Activated naive CD8-positive, alpha-beta T cell treated with anti-CD3 and anti-CD28 coated beads, Interleukin-2, amount 10 ng/mL, durations not matched to agents 7 days and 5 days (primary cell): ENCODE measurements at regions not wholly inside any gene's neighbourhood (a gene's known extent, or its start where the extent isn't known, plus 50 kb on each side); places are given as distances from the start of the nearest gene placed in this dataset.

Experiments used
- ATAC-seq: fragments of 150-1000 bp; cut with Tn5 transposase; one replicate; pipeline ENCODE4 v1.10.0; 2021; ENCODE audit warnings: low read depth, moderate library complexity
- POLR2A ChIA-PET: fragments of 350-600 bp; sonication (Branson Sonifier 250); formaldehyde crosslinking; loops from one replicate; lab custom pipeline; 2021; ENCODE audit warnings: antibody characterized with exemption; lab: Charles Lee
- DNase-seq: peaks from one replicate; pipeline ENCODE4 v3.0.0; 2021
- H3K27ac Mint-ChIP-seq: one replicate; pipeline ENCODE4 v1.8.0; 2022; ENCODE audit warnings: mild to moderate bottlenecking, mixed read lengths
- H3K27me3 Mint-ChIP-seq: one replicate; pipeline ENCODE4 v1.8.0; 2022; ENCODE audit warnings: mild to moderate bottlenecking, moderate library complexity, mixed read lengths
- H3K36me3 Mint-ChIP-seq: one replicate; pipeline ENCODE4 v1.8.0; 2021; ENCODE audit warnings: mild to moderate bottlenecking, mixed read lengths
- H3K4me1 Mint-ChIP-seq: one replicate; pipeline ENCODE4 v1.8.0; 2021; ENCODE audit warnings: mixed read lengths
- H3K4me3 Mint-ChIP-seq: one replicate; pipeline ENCODE4 v1.8.0; 2022; ENCODE audit warnings: mild to moderate bottlenecking, moderate library complexity, mixed read lengths
- H3K9me3 Mint-ChIP-seq: one replicate; pipeline ENCODE4 v1.8.0; 2021; ENCODE audit warnings: mixed read lengths

DNA sequence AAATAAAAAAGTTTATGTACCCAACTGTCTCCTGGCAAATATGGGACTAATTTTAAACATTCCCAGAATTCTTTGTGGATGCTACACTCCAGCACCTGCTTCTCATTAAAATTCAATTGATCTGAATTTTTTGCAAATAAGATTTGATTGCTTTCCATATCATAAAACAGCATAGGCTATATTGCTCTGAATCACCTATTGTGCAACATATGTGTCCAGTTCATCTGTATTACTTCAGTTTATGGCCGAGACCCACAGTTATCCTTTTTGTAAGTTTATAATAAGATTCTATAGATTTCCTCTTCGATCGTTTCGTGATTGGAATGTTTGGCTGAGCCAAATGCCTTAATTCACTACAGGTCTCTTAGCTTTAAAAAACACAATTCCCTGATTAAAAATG lies 351.1 kb downstream of the TFEC start:
- H3K4me3 Mint-ChIP-seq = no peak overlapping the region
- no peaks in the 10 kb centered on the region for H3K9me3 Mint-ChIP-seq
- H3K4me1 Mint-ChIP-seq = no peaks in the 10 kb centered on the region
- DNase-seq = no peak
- no peak overlapping the region for H3K27ac Mint-ChIP-seq
- no peaks in the 10 kb centered on the region for H3K36me3 Mint-ChIP-seq
- no peak for ATAC-seq
- POLR2A ChIA-PET = no interaction called here
- H3K27me3 Mint-ChIP-seq = no peaks in the 10 kb centered on the region

DNA sequence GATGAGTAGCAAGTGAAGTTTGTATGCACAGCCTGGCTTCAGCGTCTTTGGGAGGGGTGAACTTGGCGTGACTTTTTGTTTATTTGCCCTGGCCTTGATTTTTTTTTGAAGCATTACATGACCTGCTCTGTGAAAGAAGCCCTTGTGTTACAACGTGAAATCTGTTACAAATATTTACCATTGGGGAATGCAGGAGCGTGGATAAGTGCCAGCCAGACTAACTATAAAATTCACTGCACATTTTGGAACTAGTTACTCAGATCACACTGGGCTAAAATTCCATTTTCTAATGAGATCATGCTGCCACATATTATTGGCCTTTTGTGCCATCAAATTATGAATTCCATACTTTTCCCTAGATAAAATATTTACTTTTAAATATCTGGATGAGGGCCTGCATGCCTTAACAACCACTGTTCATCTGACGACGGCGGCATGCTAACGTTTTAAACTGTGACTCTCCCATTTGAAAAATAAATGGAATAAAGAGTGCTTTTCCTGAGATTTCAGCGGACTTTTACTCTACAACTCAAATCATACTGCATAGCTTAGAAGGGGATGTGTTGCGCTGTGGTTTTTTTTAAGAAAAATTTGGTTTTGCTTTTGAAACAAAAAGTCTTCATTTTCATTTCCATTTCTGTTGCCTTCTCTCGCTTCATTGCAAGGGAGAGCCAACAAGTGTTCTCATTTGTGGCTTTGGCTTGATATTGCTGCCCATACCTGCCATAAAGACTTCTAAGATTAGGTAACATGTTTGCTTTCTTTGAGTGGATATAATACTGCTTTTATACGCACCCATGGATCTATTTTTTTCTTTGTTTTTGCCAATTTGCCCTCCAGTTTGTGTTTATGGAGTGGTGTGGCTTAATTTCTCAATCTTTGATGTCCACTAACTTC lies 352.2 kb downstream of the TFEC start:
- H3K27ac Mint-ChIP-seq = no peak overlapping the region
- H3K36me3 Mint-ChIP-seq = no peaks in the 10 kb centered on the region
- POLR2A ChIA-PET = no interaction called here
- H3K4me3 Mint-ChIP-seq = no peak overlapping the region
- DNase-seq (no peak), ATAC-seq (no peak)
- no peaks in the 10 kb centered on the region for H3K27me3 Mint-ChIP-seq
- H3K4me1 Mint-ChIP-seq = no peaks in the 10 kb centered on the region
- no peaks in the 10 kb centered on the region for H3K9me3 Mint-ChIP-seq

DNA sequence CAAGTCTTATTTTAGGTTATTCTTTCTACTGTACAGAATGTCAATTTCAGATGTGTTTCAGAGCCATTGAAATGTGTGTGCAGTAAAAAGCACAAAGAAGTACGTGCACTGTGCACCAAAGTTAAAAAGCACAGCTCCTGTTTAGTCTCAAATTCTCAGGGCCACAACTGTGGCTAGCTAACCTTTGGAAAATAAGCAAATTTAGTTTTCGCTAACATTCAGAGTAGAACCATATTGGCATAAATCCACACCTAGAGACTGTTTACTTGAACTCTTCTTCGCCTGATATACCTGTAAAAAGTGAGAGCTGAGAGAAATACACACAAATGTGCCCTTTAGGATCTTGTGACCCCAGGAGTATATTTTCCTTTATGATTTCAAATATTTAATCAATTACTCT lies 353.9 kb downstream of the TFEC start:
- DNase-seq (no peak), ATAC-seq (no peak)
- POLR2A ChIA-PET = interaction anchor here (0.5 kb wide), 1 partner anchor 38 kb away, joined by 5 read pairs; no protein-coding TSS in a partner anchor
- Mint-ChIP-seq H3K4me1 (no peaks in the 10 kb centered on the region), H3K27ac (no peak overlapping the region), H3K9me3 (no peaks in the 10 kb centered on the region), H3K27me3 (no peaks in the 10 kb centered on the region), H3K36me3 (no peaks in the 10 kb centered on the region), H3K4me3 (no peak overlapping the region)

DNA sequence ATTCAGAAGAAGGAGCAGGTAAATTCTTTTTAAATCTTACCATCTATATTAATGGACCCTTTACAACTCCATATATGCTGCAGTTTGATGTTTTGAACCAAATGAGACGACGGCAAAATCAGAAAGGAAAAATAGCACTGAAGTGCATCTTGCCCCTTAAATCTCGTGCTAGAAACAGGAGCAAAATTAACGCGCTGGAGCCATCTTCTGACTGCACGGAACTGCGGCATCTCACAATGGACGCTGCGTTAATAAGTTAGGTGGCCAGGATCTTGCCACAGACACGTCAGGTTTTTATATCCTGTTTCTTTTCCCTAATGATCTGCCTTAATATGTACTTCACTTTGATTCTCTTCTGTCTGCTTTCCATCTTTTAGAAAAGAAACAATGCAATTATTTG lies 354.5 kb downstream of the TFEC start:
- H3K4me3 Mint-ChIP-seq = no peak overlapping the region
- POLR2A ChIA-PET = interaction anchor here (0.5 kb wide), 1 partner anchor 38 kb away, joined by 5 read pairs; no protein-coding TSS in a partner anchor
- H3K4me1 Mint-ChIP-seq = no peaks in the 10 kb centered on the region
- H3K36me3 Mint-ChIP-seq = no peaks in the 10 kb centered on the region
- no peak for DNase-seq
- no peaks in the 10 kb centered on the region for H3K9me3 Mint-ChIP-seq
- ATAC-seq = no peak
- no peak overlapping the region for H3K27ac Mint-ChIP-seq
- H3K27me3 Mint-ChIP-seq = no peaks in the 10 kb centered on the region

DNA sequence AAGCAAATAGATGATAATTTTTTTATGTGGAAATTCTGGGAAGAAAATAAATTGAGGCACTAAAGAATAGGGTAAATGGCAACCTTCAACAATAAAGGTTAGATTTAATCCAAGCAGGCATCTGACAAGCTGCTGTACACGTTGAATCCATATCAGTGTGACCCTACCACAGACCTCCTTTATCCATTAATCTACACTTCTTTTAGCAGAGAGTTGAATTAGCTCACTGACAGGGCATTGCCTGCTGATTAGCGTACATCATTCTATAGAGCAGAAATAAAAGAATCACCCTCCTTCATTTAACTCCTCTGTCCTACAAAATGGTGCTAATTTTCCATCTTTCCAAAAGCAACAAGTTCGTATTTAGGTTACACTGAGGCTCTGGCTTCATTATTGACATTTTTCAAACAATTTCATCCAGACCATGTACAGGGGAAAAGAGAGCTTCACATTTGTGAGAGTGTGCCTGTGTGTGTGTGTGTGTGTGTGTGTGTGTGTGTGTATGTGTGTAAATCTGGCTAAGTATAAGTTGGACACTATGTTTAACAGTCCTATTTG lies 356.0 kb downstream of the TFEC start:
- no peaks in the 10 kb centered on the region for H3K27me3 Mint-ChIP-seq
- no peaks in the 10 kb centered on the region for H3K36me3 Mint-ChIP-seq
- no peak for DNase-seq
- POLR2A ChIA-PET = no interaction called here
- no peak overlapping the region for H3K27ac Mint-ChIP-seq
- H3K4me1 Mint-ChIP-seq = no peaks in the 10 kb centered on the region
- no peaks in the 10 kb centered on the region for H3K9me3 Mint-ChIP-seq
- ATAC-seq = no peak
- no peak overlapping the region for H3K4me3 Mint-ChIP-seq

DNA sequence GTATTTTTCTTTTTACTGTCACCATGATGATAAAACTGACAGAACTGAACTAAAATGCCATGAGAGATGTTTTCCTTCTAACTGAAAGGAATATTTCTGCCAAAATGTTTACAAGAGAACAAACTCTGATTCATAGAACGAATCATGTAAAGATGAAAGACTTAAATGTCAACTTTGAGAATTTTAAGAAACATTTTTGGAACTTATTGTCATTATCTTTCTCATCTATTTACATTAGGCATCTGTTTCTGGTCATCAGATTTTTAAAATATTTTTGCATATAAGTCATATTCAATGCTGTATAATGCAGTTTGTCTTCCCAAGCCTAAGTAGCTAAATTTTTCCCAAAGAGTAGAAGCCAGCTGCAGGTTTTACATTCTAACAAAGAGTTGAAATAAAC lies 358.5 kb downstream of the TFEC start:
- POLR2A ChIA-PET = no interaction called here
- H3K4me3 Mint-ChIP-seq = no peak overlapping the region
- H3K27ac Mint-ChIP-seq = no peak overlapping the region
- no peaks in the 10 kb centered on the region for H3K9me3 Mint-ChIP-seq
- ATAC-seq (no peak), DNase-seq (no peak)
- no peaks in the 10 kb centered on the region for H3K27me3 Mint-ChIP-seq
- no peaks in the 10 kb centered on the region for H3K4me1 Mint-ChIP-seq
- no peaks in the 10 kb centered on the region for H3K36me3 Mint-ChIP-seq

DNA sequence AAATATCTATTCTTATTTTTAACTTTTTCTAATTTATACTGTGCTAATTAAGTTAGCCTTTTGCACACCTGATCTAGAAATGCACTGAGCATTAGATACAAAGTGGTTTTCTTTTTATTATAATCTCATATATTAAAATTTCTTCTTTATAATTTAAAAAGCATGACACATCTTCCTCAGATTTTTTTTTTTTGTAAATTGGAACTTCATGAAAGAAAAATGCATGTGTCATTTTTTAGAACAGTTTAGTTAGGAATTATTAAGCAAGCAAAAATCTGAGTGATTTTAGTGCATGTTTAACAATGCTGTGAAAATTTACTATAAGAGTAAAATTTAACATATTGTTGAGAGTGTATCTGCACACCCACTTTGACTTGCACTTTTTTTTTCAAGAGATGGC lies 367.9 kb downstream of the TFEC start:
- Mint-ChIP-seq H3K9me3 (no peaks in the 10 kb centered on the region), H3K4me3 (no peak overlapping the region), H3K4me1 (no peaks in the 10 kb centered on the region), H3K27me3 (no peaks in the 10 kb centered on the region), H3K36me3 (no peaks in the 10 kb centered on the region), H3K27ac (no peak overlapping the region)
- ATAC-seq (no peak), DNase-seq (no peak)
- POLR2A ChIA-PET = no interaction called here

DNA sequence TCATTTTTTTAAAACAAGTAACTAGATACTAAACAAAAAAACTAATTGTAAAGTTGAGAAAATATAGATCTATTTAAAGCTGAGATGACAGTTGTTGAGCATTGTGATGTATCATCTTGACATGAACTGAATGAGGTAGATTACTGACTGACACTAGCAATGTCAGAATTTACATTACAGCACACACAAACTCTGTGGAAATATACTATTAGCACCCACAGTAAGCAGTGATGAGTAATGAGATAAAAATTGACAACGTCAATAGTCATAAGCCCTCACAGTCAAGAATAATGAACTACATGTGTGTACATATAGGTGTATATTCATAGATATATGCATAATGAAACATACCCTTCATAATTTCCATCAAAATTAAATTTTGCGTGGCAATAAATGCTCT lies 368.4 kb downstream of the TFEC start:
- Mint-ChIP-seq H3K9me3 (no peaks in the 10 kb centered on the region), H3K27ac (no peak overlapping the region), H3K4me3 (no peak overlapping the region), H3K27me3 (no peaks in the 10 kb centered on the region), H3K4me1 (no peaks in the 10 kb centered on the region), H3K36me3 (no peaks in the 10 kb centered on the region)
- DNase-seq = no peak
- POLR2A ChIA-PET = no interaction called here
- no peak for ATAC-seq

DNA sequence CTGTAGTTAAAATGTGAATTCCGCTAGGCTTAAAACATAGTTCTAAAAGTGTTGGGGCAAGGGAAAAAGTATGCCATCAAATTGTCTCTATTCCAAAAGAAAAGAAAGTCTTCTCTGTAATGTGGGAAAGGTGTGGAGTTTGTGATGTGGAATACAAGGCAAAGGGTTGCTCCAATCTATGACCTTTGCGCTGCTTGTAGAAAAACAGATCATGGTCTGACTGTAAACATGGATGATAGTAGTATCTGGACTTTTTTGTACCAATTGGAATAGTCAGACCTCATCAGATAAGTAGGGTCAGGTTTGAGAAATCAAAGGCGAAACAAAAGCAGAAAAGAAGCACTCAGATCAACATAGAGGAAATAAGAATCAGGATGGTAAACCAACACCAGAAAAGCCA lies 372.3 kb downstream of the TFEC start:
- POLR2A ChIA-PET = no interaction called here
- no peak for ATAC-seq

DNA sequence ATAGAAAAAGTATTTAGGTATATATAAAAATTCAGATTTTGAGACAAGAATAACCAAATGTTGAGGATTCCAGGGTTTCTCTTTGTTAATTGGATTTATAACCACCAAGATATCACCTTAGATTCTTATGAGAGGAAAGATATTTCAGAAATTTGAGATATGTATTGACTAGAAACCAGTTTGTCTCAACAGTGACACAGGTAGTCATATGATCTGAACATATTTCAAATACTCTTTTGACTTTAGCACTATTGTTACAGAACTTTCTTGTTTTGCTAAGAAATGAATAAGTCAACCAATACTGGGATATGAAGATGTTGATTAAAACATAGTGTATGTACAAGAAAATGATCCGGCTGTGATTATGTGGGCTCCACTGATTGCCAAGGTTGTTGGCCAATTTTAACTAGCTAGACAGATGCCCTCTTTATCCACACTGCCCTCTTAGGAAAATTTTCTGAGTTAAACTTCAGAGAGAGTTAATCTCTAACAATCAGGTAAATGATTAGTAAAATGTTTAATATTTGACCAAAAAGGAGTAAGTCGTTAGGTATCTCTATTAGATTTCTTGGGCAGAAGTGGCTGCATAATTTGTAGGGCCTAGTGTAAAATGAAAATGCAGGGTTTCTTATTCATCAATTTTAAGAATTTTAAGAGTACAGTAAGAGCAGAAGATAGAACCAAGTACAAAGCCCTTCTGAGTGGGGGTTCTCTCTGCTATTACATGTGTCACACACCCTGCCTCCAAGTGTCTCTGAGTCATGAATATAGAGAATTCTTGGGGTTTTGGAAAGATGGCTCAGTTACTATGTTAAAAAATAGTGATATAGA lies 376.0 kb downstream of the TFEC start:
- Mint-ChIP-seq H3K27ac (no peak overlapping the region), H3K4me3 (no peak overlapping the region), H3K36me3 (no peaks in the 10 kb centered on the region), H3K27me3 (no peaks in the 10 kb centered on the region), H3K9me3 (peaks cover 2% of the 10 kb centered on the region), H3K4me1 (no peaks in the 10 kb centered on the region)
- no peak for DNase-seq
- POLR2A ChIA-PET = no interaction called here
- ATAC-seq = no peak

More for the DNA sequence above, 372.3 kb downstream of the TFEC start:
- Mint-ChIP-seq H3K4me3 (no peak overlapping the region), H3K27me3 (no peaks in the 10 kb centered on the region), H3K27ac (no peak overlapping the region), H3K4me1 (no peaks in the 10 kb centered on the region), H3K36me3 (no peaks in the 10 kb centered on the region), H3K9me3 (no peaks in the 10 kb centered on the region)
- DNase-seq = no peak

DNA sequence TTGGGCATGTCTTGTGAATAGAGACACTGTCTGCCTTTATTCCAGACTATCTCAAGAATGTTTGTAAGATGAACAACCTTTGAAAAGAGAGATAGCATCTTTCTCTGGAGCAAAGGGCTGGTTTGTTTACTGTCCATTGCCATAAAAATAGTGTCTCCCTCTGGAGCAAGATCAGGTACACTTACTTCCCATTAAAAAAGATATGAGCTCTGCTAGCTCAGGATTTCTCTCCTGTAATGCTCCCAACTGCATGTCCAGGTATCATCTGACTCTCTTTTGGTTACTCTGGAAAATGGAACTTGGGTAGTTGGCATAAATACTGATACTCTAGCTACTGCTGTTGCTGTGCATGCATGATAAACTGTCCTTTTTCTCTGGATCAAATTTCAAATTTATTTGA lies 381.1 kb downstream of the TFEC start:
- Mint-ChIP-seq H3K9me3 (peaks cover 4% of the 10 kb centered on the region), H3K4me3 (no peak overlapping the region), H3K27me3 (no peaks in the 10 kb centered on the region), H3K27ac (no peak overlapping the region), H3K4me1 (no peaks in the 10 kb centered on the region), H3K36me3 (no peaks in the 10 kb centered on the region)
- POLR2A ChIA-PET = no interaction called here
- no peak for ATAC-seq
- no peak for DNase-seq

DNA sequence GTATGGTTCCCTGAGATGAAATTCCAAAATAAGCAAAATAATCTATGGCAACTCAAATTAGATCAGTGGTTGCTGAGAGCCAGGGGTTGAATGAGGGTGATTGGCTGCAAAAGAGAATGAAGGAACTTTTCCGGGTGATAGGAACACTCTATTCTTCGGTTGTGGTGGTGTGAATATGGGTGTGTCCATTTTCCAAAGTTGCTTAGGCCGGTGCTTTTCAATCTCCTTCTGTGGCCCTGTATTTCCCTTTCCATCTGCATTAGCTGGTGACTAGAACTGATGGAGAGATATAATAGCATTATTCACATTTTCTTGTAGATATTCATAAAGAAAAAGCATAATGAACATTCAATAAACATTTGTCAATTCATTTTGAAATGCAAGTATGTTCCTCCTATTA lies 382.9 kb downstream of the TFEC start:
- H3K27ac Mint-ChIP-seq = no peak overlapping the region
- ATAC-seq (no peak), DNase-seq (no peak)
- H3K4me1 Mint-ChIP-seq = no peaks in the 10 kb centered on the region
- H3K4me3 Mint-ChIP-seq = no peak overlapping the region
- H3K27me3 Mint-ChIP-seq = no peaks in the 10 kb centered on the region
- POLR2A ChIA-PET = no interaction called here
- H3K36me3 Mint-ChIP-seq = no peaks in the 10 kb centered on the region
- peaks cover 4% of the 10 kb centered on the region for H3K9me3 Mint-ChIP-seq

DNA sequence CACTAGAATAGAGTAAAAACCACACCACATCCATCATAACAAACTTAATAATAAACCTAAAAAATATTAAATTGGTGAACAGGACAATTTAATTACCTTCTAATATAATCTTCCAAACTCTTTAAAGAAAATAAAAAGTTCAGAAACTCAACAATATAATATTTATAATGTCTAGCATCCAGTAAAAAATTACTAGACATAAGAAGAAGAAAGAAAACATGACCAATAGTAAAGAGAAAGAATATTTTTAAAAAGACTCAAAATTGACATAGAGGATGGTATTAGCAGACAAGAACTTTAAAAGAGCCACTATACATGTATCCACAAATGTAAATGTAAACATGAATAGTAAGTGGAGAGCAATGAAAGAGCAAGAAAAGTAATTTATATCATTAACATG lies 388.4 kb downstream of the TFEC start:
- Mint-ChIP-seq H3K4me3 (no peak overlapping the region), H3K4me1 (no peaks in the 10 kb centered on the region), H3K27me3 (no peaks in the 10 kb centered on the region), H3K9me3 (peaks cover 1% of the 10 kb centered on the region), H3K36me3 (no peaks in the 10 kb centered on the region), H3K27ac (no peak overlapping the region)
- ATAC-seq = no peak
- no peak for DNase-seq
- POLR2A ChIA-PET = no interaction called here
